T-cell (primary cell): ENCODE measurements at regions not wholly inside any gene's neighbourhood (a gene's known extent, or its start where the extent isn't known, plus 50 kb on each side); places are given as distances from the start of the nearest gene placed in this dataset.

Source experiments
- ATAC-seq, 4 experiments: fragments of 200-7000 bp in 3 of 4; fragments of 150-1000 bp in 1 of 4; cut with Tn5 transposase; replicated peaks in 1 of 4; 1 replicate in 3 of 4; 2 replicates in 1 of 4; pipeline ENCODE4 v1.10.0; 2021; ENCODE audit warnings: moderate library complexity in 3 of 4, mild to moderate bottlenecking in 2 of 4, moderate number of reproducible peaks in 1 of 4
- CTCF ChIA-PET, 2 donors: fragments of 300-600 bp; sonication (Branson Sonifier 250); formaldehyde crosslinking; loops; one replicate each; lab custom pipeline; 2022; ENCODE audit warnings: antibody characterized with exemption in 2 of 2; lab: Charles Lee
- POLR2A ChIA-PET, 2 donors: fragments of 300-600 bp; sonication (Branson Sonifier 250); formaldehyde crosslinking; loops; one replicate each; lab custom pipeline; 2022; ENCODE audit warnings: antibody characterized with exemption in 2 of 2; lab: Charles Lee
- DNase-seq, 35 experiments: peaks; one replicate each; pipeline versions ENCODE4 v3.0.0 to v3.0.0-alpha.2; 2013 to 2023
- H3K27ac ChIP-seq: one replicate; pipeline ENCODE4 v1.5.1; 2013; ENCODE audit warnings: low read length
- H3K27me3 ChIP-seq, 2 experiments: replicated peaks in 1 of 2; 1 replicate in 1 of 2; 2 replicates in 1 of 2; pipeline versions ENCODE4 v1.6.1 to v1.7.0; 2013; ENCODE audit warnings: low read length in 1 of 2, mixed read lengths in 1 of 2; ENCODE audit not compliant: control insufficient read depth in 2 of 2, insufficient read depth in 2 of 2; ENCODE audit errors: extremely low read depth in 1 of 2
- H3K36me3 ChIP-seq, 2 donors: 1 replicate in 1 of 2; 2 replicates in 1 of 2; pipeline versions ENCODE4 v1.6.1 to v1.7.0; 2013; ENCODE audit warnings: low read length in 1 of 2; ENCODE audit not compliant: control insufficient read depth in 2 of 2, insufficient read depth in 1 of 2; ENCODE audit errors: extremely low read depth in 1 of 2
- H3K4me1 ChIP-seq, 2 experiments: 1 replicate in 1 of 2; 2 replicates in 1 of 2; pipeline versions ENCODE4 v1.6.1 to v1.7.0; 2013; ENCODE audit warnings: low read length in 2 of 2, mixed read lengths in 1 of 2; ENCODE audit not compliant: insufficient read depth in 2 of 2, control insufficient read depth in 1 of 2; ENCODE audit errors: extremely low read depth in 1 of 2
- H3K4me3 ChIP-seq, 2 donors: 1 replicate in 1 of 2; 2 replicates in 1 of 2; pipeline versions ENCODE4 v1.5.1 to v1.7.0; 2013; ENCODE audit warnings: mild to moderate bottlenecking in 2 of 2, low read length in 1 of 2, moderate library complexity in 1 of 2; ENCODE audit not compliant: control insufficient read depth in 1 of 2; ENCODE audit errors: extremely low read depth in 1 of 2
- H3K9me3 ChIP-seq: 2 replicates; pipeline ENCODE4 v1.7.0; 2013
- H3K27ac Mint-ChIP-seq, 2 donors: one replicate each; pipeline ENCODE4 v1.8.0; 2020 to 2021; ENCODE audit warnings: mild to moderate bottlenecking in 2 of 2, mixed read lengths in 2 of 2
- H3K27me3 Mint-ChIP-seq, 2 donors: one replicate each; pipeline ENCODE4 v1.8.0; 2021 to 2022; ENCODE audit warnings: mixed read lengths in 2 of 2
- H3K36me3 Mint-ChIP-seq: one replicate; pipeline ENCODE4 v1.8.0; 2021; ENCODE audit warnings: mixed read lengths
- H3K4me1 Mint-ChIP-seq, 3 donors: one replicate each; pipeline ENCODE4 v1.8.0; 2020 to 2022; ENCODE audit warnings: mixed read lengths in 3 of 3, mild to moderate bottlenecking in 1 of 3
- H3K4me3 Mint-ChIP-seq, 3 donors: one replicate each; pipeline ENCODE4 v1.8.0; 2020 to 2022; ENCODE audit warnings: mild to moderate bottlenecking in 3 of 3, mixed read lengths in 3 of 3, moderate library complexity in 3 of 3
- H3K9me3 Mint-ChIP-seq, 3 donors: one replicate each; pipeline ENCODE4 v1.8.0; 2020 to 2022; ENCODE audit warnings: mixed read lengths in 3 of 3
- WGBS: methylation state at CpG from one replicate; pipeline ENCODE4 v1.1.5; 2013; ENCODE audit warnings: missing lambda C conversion rate; ENCODE audit not compliant: insufficient coverage; 5-methylcytosine and 5-hydroxymethylcytosine counted together

DNA sequence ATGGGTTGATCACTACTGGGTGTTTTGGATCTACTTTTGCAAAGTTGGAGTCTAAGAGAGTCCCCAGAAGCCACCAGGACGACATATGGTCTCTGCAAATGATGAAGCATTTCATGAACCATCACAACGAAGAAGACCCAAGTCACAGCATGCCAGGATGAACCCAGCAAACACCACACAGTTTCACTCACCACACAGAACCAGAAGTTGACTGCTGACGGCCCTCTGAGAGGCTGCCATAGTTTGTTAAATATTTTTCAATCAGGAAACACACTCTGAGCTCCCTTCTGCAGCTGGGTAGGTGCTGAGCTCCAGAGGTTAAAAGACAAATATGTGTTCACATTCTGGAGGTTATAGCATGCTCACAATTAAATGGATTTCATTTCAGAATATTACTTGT is 271.4 kb downstream of the DCDC2C start:
- no peaks in the 10 kb centered on the region for H3K36me3 Mint-ChIP-seq
- ATAC-seq: no peak
- no peak overlapping the region for H3K27ac Mint-ChIP-seq
- no peak overlapping the region for H3K4me3 ChIP-seq
- H3K4me3 Mint-ChIP-seq: no peak overlapping the region
- H3K9me3 Mint-ChIP-seq: peaks cover 3 to 7% (median 5%) of the 10 kb centered on the region in 3 donors
- no peaks in the 10 kb centered on the region for H3K4me1 Mint-ChIP-seq
- no peaks in the 10 kb centered on the region for H3K27me3 ChIP-seq
- H3K36me3 ChIP-seq: no peaks in the 10 kb centered on the region
- no peaks in the 10 kb centered on the region for H3K4me1 ChIP-seq
- ChIA-PET CTCF (no interaction called here), POLR2A (no interaction called here)
- no peak for DNase-seq
- 20% methylated on average over 1 of the region's 3 CpGs for WGBS
- H3K9me3 ChIP-seq: no peaks in the 10 kb centered on the region
- no peak overlapping the region for H3K27ac ChIP-seq
- no peaks in the 10 kb centered on the region for H3K27me3 Mint-ChIP-seq

GRCh38 chr2:3981446-3981987 is 278.1 kb downstream of the DCDC2C start:
- no peaks in the 10 kb centered on the region for H3K36me3 ChIP-seq

GRCh38 chr2:3982160-3982559 is 278.8 kb downstream of the DCDC2C start:
- WGBS: no CpG with 5 or more reads among the region's 2 CpGs

More at GRCh38 chr2:3981446-3981987, 278.1 kb downstream of the DCDC2C start:
- 79% methylated on average over 3 of the region's 9 CpGs for WGBS
- no peak for ATAC-seq
- no peak overlapping the region for H3K4me3 Mint-ChIP-seq
- Histone ChIP-seq H3K4me3 (no peak overlapping the region), H3K27me3 (no peaks in the 10 kb centered on the region), H3K9me3 (no peaks in the 10 kb centered on the region), H3K27ac (no peak overlapping the region), H3K4me1 (no peaks in the 10 kb centered on the region)
- no peak overlapping the region for H3K27ac Mint-ChIP-seq
- H3K27me3 Mint-ChIP-seq: no peaks in the 10 kb centered on the region
- H3K9me3 Mint-ChIP-seq: peaks cover 3 to 11% (median 7%) of the 10 kb centered on the region in 3 donors
- no peaks in the 10 kb centered on the region for H3K36me3 Mint-ChIP-seq
- CTCF ChIA-PET: no interaction called here
- no peak for DNase-seq
- POLR2A ChIA-PET: no interaction called here
- no peaks in the 10 kb centered on the region for H3K4me1 Mint-ChIP-seq

GRCh38 chr2:3986063-3986462 is 282.7 kb downstream of the DCDC2C start:
- ChIA-PET POLR2A (no interaction called here), CTCF (no interaction called here)
- Histone ChIP-seq H3K9me3 (no peaks in the 10 kb centered on the region), H3K4me3 (no peak overlapping the region), H3K27me3 (no peaks in the 10 kb centered on the region), H3K27ac (no peak overlapping the region), H3K4me1 (no peaks in the 10 kb centered on the region), H3K36me3 (no peaks in the 10 kb centered on the region)
- no peak for DNase-seq
- no peak for ATAC-seq
- Mint-ChIP-seq H3K27ac (no peak overlapping the region), H3K9me3 (peaks cover 7 to 9% (median 8%) of the 10 kb centered on the region in 3 donors), H3K27me3 (no peaks in the 10 kb centered on the region), H3K4me1 (no peaks in the 10 kb centered on the region), H3K4me3 (no peak overlapping the region), H3K36me3 (no peaks in the 10 kb centered on the region)
- no CpG with 5 or more reads among the region's 6 CpGs for WGBS

More at GRCh38 chr2:3982160-3982559, 278.8 kb downstream of the DCDC2C start:
- DNase-seq (no peak), ATAC-seq (no peak)
- Histone ChIP-seq H3K4me3 (no peak overlapping the region), H3K27ac (no peak overlapping the region), H3K4me1 (no peaks in the 10 kb centered on the region), H3K9me3 (no peaks in the 10 kb centered on the region), H3K27me3 (no peaks in the 10 kb centered on the region), H3K36me3 (no peaks in the 10 kb centered on the region)
- no peak overlapping the region for H3K27ac Mint-ChIP-seq
- no peak overlapping the region for H3K4me3 Mint-ChIP-seq
- ChIA-PET POLR2A (no interaction called here), CTCF (no interaction called here)
- no peaks in the 10 kb centered on the region for H3K27me3 Mint-ChIP-seq
- H3K9me3 Mint-ChIP-seq: peaks cover 0 to 11% (median 7%) of the 10 kb centered on the region in 3 donors
- H3K36me3 Mint-ChIP-seq: no peaks in the 10 kb centered on the region
- H3K4me1 Mint-ChIP-seq: no peaks in the 10 kb centered on the region

- Histone ChIP-seq H3K4me3 (no peak overlapping the region), H3K9me3 (no peaks in the 10 kb centered on the region), H3K4me1 (no peaks in the 10 kb centered on the region), H3K27me3 (no peaks in the 10 kb centered on the region), H3K36me3 (no peaks in the 10 kb centered on the region), H3K27ac (no peak overlapping the region)
- POLR2A ChIA-PET: no interaction called here
- Mint-ChIP-seq H3K4me1 (no peaks in the 10 kb centered on the region), H3K27me3 (no peaks in the 10 kb centered on the region), H3K27ac (no peak overlapping the region), H3K9me3 (peaks cover 8 to 12% (median 12%) of the 10 kb centered on the region in 3 donors), H3K36me3 (no peaks in the 10 kb centered on the region), H3K4me3 (no peak overlapping the region)
- WGBS: no CpG with 5 or more reads among the region's 7 CpGs
- DNase-seq: no peak
- CTCF ChIA-PET: no interaction called here
- ATAC-seq: no peak
These were observed 283.3 kb downstream of the DCDC2C start for GRCh38 chr2:3986530-3987258.

- Mint-ChIP-seq H3K27ac (no peak overlapping the region), H3K4me3 (no peak overlapping the region), H3K27me3 (no peaks in the 10 kb centered on the region), H3K4me1 (no peaks in the 10 kb centered on the region), H3K9me3 (peaks cover 0 to 16% (median 6%) of the 10 kb centered on the region in 3 donors), H3K36me3 (no peaks in the 10 kb centered on the region)
- ChIA-PET POLR2A (interaction anchor here in 1 of 2 donors (0.6 kb wide), 1 partner anchor 908 kb away, joined by 3 read pairs; no protein-coding TSS in a partner anchor), CTCF (no interaction called here)
- 86% methylated on average over 13 of the region's 22 CpGs for WGBS
- no peaks in the 10 kb centered on the region for H3K27me3 ChIP-seq
- H3K36me3 ChIP-seq: no peaks in the 10 kb centered on the region
- DNase-seq: no peak
- no peak overlapping the region for H3K27ac ChIP-seq
- no peaks in the 10 kb centered on the region for H3K9me3 ChIP-seq
- ATAC-seq: no peak
- no peak overlapping the region for H3K4me3 ChIP-seq
- H3K4me1 ChIP-seq: no peaks in the 10 kb centered on the region
These were observed 299.5 kb downstream of the DCDC2C start for GRCh38 chr2:4002841-4003403.
